ENCODE measurements at regions not wholly inside any gene's neighbourhood (a gene's known extent, or its start where the extent isn't known, plus 50 kb on each side); places are given as distances from the start of the nearest gene placed in this dataset.

DNA sequence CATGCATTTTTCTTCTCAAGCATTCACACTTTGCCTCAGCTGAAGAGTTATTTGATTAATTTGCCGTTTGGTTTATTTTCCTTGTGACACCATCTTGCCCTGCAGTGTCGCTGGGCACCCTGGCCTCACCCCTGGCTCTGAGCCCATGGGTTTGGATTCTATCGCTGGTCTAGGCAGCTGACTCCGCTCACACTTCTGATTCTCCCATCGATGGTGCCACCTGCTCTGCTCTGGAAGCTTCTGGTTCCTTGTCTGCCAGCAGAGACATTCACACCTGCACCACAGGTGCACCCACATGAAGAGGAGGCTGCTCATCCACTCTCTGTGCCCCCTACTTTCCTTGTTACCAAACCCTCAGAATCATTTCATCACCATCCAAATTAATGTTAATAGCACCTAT is 291.6 kb upstream of the CDH4 start:
- no peak for DNase-seq (ENCODE audit: low spot score)

DNA sequence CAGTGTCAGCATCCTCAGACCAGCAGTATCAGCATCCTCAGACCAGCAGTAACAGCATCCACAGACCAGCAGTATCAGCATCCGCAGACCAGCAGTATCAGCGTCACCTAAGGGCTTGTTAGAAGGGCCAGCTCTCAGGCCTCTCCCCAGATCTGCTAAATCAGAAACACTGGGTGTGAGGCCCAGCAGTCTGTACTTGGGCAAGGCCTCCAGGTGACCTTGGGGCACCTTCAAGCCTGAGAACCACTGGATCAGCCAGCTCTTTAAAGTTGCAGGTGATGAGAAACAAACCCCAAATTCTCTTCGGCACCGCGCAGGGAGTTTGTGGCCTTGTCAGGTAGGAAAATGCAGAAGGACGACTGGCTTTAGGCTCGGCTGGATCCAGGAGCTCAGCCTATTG is 290.5 kb upstream of the CDH4 start:
- no peak for DNase-seq (ENCODE audit: low spot score)

DNA sequence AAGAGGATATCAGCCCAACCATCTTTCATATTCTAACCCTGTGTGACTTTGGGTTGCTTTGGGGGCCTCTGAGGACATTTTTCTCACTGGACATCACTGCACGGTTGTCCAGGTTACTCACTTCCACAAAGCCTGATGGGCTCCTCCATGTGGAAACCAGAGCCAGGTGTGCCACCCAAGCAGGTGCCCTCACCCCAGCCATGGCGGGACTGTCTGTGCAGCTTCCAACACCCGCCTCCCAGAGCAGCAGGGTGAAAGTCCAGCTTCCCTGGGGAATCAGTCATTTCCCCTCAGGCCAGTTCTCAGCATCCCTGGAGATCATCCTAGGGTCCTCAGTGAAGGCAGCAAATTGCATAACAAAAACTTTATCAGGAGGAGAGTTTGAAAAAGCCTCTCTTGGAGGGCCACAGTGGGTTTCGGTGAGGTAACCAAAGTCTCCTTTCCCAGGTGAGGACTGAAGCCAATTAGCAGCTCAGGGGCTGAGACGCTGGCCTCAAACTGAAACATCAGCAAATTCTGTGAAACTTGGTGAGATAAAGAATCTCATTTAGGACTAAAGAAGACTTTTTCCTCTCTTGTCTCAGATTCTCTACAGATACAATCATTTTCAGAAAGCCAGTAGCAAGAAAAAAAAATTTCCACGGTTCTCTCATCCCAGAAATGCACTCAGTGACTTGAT is 289.6 kb upstream of the CDH4 start:
- no peak for DNase-seq (ENCODE audit: low spot score)

DNA sequence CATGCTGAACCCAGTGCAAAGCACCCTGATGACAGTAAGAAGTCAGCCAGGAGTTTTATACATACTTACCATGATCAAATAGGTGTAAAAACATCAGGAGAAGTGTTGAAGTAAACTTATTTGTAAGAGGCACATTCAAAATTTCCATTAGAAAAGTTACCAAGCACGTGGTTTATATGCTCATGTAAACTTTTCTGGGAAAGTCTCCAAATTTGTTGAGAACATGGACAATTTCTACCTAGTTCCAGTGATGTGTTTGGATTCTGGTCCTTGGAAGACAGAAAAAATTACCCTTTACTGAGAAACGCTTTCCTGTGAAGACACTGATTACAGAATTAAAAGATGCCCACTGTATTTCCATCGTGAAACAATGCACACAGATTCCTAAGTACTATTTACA is 288.9 kb upstream of the CDH4 start:
- DNase-seq (ENCODE audit: low spot score), result no peak

DNA sequence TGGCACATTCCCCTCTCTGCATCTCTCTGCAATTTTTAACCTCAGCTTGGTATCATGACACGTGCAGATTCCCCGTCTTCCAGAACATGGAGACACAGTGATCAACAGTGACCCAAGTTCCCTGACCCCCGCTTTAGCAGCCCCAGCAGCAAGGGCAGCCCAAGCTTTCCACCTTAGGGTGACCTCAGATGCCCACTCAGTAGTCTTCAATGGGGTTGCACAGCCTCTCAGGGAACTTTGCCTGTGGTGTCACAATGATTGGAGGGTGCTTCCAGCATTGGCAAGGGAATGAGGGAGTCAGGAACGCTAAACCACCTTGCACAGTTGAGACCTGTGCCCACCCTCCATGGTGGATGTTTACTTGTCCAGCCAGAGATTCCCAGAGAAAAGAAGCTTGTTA is 287.1 kb upstream of the CDH4 start:
- no peak for DNase-seq (ENCODE audit: low spot score)

DNA sequence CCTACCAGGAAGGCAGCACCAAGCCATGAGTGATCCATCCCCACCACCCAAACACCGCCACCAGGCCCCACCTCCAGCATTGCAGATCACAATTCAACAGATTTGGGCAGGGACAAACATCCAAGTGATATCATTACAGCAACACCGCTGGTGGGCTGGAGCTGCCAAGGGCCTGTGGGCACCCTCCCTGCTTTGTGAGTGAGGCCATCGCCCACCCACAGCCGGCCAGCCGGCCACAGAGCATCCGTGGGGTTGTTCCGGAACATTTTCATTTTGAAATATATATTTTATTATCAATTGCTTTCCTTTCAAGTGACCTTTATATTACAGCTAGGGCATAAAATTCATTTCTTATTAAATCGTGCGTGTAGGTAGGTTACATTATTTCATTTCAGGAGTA is 286.0 kb upstream of the CDH4 start:
- DNase-seq (ENCODE audit: low spot score), result no peak

DNA sequence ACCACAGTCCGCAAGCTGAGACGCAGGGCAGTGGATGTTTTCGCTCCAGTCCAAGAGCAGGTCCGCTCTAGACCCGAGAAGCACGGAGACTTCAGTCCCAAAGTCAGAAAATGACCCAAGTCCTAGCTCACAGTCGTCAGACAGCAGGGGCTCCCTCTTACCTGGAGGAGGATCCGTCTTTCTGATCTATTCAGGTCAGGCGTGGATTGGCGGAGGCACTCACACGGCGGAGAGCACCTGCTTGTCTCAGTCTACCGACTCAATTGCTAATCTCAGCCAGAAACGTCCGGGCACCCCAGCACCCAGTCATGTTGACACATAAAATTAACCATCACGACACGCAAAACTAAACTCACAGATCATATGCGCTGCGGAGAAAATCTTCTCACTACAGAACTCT is 285.3 kb upstream of the CDH4 start:
- no peak for DNase-seq (ENCODE audit: low spot score)

DNA sequence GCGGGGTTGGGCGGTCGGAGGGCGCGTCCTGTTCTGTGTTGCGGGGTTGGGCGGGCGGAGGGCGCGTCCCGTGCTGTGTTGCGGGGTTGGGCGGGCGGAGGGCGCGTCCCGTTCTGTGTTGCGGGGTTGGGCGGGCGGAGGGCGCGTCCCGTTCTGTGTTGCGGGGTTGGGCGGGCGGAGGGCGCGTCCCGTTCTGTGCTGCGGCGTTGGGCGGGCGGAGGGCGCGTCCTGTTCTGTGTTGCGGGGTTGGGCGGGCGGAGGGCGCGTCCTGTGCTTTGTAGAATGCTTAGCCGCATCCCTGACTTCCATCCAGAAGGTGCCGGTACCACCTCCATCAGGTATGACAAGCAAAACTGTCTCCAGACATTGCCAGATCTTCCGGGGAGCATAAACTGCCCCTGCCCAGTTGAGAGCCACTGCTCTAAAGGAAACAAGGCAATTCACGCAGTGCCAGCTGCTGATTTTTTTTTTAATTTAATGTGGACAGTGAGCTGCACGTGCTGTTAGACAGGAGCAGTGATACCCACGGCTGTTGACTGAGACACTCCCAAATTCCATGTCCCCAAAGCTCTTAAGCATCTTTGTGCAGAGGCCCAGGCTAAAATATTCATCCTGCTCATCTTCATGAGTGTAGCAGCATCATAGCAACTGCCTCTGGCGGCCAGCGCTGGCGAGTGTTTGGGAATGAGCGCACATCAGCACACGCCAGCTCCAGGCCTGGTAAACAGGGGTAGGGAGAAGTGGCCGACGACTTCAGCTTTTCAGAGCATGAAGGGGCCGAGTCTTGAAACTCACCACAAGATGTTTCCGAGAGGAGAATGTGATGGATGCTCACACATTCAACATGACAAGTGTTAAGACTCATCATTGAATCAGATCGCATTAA is 284.4 kb upstream of the CDH4 start:
- no peak for DNase-seq (ENCODE audit: low spot score)

DNA sequence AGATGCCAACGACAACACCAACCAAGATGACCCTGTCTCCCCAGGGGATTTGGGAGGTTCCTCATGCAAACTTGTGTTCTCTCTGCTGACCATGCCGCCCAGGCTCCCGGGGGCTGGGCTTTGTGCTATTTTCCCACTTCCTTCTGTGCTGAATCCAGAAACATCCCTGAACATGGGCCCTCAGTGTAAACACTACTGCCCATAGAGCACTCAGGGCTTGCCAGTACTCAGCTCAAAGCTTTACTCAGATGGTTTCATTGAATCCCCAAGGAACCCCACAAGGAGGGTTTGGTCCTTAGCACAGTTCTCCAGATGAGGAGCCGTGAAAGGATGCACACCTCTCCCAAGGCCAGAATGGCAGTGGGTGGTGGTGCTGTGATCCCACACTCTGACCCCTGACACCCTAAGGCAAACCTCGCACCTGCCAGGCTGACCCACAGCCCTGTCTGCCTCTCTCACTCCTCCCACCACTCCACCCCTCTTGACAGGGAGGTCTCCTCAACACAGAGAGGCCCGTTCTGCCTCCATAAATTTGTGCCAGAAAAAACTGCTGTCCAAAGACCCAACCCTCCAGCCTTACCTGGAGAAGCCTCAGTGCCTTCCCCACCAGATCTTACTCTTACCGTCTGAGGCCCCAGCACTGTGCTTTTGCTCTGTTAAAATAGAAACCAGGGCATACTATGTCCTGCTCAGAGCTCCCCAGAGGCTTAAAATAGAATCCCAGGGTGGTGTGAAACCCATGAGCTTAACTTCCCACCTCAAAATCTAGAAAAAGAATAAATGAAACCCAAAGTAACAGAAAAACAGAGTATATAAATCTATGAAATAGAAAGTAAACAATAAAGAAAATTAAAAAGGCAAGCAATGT is 283.0 kb upstream of the CDH4 start:
- DNase-seq (ENCODE audit: low spot score), result no peak

DNA sequence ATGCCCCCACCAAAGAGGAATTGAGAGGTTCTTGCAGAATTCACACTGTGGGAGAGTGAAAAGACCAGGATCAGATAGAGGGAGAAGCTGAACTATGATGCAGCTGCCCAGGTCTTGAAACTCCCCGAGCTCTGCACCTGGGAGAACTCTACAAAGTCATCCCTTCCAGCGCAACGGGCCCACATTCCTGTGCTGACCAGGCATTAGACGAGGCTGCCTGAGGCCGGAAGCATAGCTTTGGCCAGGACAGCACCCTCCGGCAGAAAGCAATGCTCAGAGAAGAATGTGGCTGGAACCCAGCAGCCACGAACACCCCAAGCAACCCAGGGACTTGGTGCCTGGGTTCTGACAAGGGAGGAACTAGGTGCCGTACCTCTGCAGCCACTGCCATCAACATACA is 281.5 kb upstream of the CDH4 start:
- DNase-seq (ENCODE audit: low spot score), result no peak

DNA sequence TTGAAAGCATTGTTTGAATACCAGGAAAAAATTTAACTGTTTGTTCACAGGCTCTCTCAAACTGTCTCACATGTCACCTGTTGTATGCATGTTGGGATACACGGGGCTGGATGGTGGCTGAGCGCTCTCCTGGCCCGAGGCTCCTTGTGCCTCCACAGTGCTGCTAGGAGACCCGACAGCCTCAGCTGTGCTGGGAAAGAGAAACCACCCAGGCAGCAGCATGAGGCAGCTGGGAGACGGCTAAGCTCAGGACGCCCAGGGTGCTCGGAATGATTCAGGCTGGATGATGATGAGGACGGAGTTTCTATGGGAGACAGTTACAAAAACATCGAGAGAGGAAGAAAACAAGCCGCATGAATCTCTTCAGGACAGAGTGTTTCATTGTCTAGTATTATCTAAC is 278.0 kb upstream of the CDH4 start:
- no peak for DNase-seq (ENCODE audit: low spot score)

DNA sequence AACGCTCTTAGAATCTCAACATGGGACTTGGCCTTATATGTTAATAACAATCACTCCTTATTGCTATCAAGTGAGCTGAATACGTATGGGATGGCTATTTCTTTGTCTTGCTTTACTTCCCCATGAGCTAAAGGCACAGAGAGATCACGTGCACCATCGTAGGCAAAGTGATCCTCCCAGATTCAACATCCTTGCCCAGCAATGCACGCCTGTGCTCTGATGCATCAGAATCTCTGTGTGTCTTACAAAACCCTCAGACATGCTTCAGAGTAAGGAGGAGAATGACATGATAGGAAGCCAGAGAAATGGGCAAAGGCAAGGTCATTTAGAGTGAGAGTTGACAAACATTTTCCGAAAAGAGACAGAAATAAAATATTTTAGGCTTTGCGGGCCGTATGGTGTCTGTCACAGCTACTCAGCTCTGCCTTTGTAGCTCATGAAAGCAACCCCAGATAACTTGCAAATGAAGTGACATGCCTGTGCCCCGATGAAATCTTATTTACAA is 277.6 kb upstream of the CDH4 start:
- no peak for DNase-seq (ENCODE audit: low spot score)

DNA sequence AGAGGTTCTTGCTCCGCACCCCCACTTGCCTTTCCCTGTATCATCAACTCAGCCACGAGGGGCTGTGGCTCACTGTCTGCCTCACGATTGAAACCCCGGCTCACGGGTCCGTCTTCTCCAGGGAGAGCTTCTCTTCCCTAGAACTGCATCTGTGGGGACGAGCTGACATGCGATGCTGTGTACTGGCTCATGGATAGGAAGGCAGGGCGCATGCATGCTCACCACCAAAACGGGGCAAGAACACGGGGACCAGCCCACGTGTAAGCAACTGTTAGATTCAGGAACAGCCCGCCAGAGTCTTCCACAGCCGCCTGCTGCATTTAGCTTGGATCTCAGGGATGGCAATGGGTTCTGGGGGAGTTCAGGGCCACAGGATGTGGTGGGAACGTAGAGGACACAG is 275.9 kb upstream of the CDH4 start:
- DNase-seq (ENCODE audit: low spot score), result no peak

DNA sequence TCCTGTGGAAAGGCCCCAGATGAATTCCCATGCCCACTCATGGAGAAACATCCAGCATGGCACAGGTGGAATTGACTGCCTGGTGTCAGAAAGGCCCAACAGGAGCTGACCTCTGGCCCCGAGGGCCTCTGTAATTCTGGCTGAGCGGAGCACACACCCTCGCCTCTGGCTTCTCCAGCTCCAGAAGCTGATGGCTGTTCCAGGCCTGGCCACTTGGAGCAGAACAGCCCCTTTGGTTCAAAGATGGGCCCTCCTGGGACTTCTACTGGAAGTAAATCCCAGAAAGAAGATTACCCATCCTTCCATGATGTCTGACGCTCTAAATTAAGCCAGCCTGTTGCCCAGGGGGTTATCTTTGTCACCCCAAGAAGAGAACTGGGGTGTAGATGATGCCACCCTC is 275.1 kb upstream of the CDH4 start:
- DNase-seq (ENCODE audit: low spot score), result no peak

DNA sequence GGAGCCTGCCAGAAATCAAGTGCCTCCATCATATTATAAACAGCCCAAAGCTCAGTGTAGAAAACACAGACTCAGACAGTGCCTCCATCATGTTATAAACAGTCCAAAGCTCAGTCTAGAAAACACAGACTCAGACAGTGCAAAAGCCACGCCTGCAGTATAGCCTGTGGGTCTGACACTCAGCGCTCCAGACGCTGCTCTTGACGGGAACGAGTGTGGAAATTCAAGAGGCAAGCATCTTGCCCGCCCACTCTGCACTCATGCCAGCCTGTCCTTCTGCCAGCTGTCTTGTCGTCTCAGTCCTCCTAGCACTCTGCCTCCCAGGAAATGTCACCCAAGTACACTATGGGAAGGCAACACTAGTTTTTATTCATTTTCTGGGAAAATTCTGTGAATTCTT is 274.2 kb upstream of the CDH4 start:
- DNase-seq (ENCODE audit: low spot score), result no peak

DNA sequence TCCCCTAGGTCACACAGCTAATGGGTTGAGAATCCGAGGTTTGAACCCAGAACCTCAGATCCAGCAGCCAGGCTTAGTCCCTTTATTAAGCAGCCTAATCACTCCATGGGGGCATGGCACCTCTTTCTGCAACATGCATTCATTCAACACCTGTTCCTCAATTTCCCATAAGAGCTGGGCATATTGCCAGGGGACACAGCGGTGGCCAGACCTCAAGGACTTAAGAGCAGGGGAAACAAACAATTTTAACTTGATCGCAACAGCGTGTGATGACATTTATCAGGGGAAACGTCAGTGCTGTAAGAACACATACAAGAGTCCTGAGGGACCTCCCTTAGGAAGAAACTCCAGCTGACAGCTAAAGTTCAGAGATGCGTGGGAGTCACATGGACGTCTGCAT is 267.4 kb upstream of the CDH4 start:
- DNase-seq (ENCODE audit: low spot score), result no peak

DNA sequence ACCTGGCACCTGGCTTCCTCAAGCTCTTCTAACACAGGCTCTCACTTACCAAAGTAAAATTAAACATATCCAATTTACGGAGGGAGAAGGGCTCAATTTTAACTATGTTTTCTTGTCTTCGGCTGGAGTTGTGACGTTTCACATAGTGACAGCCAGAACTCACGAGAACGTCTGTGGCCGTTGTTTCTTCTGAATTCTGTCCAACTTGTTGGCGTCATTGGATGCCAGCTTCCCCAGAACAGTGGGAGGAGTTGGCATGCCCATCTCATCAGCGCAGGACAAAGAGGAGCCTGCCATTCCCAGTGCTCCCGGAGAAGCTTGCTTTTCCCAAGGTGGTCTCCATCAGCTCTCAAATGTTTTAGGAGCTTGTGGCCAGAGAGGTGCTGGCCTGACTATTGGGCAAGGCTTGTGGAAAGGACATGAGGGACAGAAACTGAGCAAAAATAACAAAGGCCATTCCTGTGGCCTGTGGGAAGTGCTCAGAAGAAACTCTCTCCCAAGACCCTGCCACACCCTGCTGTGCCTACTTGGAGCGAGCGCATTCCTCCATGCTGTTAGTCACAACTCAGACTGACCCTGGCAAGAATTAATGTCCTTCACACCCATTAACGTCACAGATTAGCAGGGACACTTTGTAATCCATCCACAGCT is 265.4 kb upstream of the CDH4 start:
- no peak for DNase-seq (ENCODE audit: low spot score)

DNA sequence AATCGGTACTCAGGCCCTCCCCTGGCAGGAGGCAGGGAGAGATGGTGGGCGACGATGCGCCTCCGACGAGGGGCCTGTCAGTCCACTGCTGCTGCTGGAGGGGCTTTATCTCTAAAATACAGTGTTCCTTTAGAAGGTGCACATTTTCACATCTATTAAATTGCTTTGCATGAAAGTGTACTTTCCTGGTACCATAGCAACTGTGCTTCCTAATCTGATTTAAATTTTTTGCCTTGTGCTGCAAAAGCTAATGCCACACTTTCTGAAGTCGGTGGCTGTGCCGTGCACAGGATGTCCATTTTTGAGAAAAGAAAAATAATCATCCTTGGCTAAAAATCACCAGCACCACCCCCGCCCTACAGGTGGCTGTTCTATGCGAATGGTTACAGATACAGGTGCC is 262.0 kb upstream of the CDH4 start:
- no peak for DNase-seq (ENCODE audit: low spot score)

DNA sequence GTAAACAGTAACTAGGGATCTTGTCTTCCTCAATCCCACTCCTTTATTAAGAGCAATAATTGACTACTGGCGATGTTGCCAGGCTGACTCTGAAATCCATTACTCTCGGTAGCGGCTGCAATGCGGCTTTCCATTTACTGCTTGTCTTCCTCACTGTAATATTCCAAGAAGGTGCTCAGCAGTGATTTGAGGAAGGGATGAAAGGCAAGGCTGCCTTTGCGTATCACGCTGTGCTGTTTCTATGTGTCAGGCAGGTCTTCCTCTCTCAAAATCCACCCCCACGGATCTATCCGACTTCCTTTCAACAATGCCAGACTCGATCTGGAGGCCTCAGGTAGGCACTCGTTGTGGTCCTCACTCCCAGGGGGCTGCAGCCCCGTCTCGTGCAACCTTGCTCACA is 261.4 kb upstream of the CDH4 start:
- DNase-seq (ENCODE audit: low spot score), result no peak

DNA sequence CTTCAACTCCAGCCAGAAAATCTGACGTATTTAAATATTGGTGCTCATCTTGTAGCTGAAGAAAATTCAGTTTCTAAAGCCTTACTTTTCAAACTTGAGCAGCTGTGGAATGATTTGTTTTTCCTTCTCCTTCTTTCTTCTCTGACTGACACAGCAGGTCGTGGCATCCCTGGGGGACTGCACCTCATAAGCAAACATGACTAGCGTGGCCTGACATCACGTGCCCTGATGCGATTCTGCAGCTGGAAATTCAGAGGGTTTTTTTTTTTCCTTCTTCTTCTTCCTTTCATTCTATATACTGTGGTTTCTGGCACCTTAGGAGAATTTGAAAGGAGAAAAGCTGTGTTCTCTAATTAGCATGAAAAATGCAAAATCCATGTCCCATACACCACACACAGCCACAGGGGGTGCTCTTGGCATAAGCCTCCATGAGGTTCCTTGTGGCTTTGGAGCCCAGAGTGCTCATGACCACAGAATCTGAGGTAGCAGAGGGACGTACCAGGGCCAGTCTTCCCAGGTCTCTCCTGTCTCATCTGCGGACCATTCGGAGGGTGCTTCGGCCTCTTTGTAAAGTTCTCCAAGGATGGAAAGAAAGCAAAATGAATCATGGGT is 258.5 kb upstream of the CDH4 start:
- no peak for DNase-seq (ENCODE audit: low spot score)

DNA sequence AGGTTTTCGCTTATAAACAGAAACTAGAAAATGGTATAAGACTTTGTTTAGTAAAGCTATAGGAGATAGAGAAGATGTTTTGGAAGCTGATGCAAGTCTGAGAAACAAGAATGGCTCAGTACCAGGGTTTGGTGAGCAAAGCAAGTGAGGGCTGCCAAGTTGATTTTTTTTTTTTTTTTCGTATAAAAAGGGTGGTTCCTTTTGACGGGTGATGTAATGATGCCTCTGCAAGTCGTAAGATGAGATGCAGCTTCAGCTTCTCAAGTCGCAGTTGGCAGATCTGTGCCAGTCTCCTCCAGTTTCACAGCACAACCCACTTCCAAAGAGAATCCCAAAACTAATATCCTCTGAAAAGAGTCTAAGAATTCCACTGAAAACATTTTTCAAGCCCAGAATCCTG is 252.8 kb upstream of the CDH4 start:
- no peak for DNase-seq (ENCODE audit: low spot score)

DNA sequence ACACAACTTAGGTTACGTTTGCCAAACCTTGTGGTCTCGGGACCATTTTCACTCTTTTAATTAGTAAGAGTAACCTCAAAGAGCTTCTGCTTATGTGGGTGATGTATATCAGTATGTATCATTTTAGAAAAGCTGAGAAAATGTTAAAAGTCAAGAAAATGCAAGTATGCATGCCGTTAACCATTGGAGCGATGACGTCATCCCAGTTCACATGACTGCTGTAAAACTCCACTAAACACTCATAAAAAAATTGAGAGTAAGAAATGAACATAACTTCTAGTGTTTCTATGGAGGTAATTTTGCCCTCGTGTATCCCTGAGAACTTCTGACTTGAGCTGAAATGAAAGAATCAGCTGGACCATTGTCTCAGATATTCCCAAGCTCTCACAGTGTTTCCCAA is 250.0 kb upstream of the CDH4 start:
- DNase-seq (ENCODE audit: low spot score), result no peak
